ENCODE measurements at regions not wholly inside any gene's neighbourhood (a gene's known extent, or its start where the extent isn't known, plus 50 kb on each side); places are given as distances from the start of the nearest gene placed in this dataset.

DNA sequence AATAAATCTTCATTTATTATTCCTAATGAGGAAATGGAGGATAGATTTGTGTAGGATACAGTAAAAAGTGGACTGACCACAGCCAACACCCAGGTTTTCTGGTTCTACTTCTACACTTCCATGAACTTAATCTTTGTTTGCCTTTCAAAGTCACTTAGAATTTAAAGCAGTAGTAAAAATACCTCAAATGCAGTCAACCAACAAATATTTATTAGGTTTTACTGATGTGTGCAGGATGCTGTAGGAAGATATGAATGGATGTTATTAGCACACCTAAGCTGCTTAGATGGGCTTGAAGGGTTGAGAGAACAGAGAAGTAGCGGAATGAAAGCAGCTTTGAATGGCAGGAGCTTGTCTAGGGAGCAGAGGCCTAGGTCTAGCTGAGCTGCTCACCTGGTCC is 201.1 kb downstream of the PALM2AKAP2 start:
- TF ChIP-seq, protein P1, sequence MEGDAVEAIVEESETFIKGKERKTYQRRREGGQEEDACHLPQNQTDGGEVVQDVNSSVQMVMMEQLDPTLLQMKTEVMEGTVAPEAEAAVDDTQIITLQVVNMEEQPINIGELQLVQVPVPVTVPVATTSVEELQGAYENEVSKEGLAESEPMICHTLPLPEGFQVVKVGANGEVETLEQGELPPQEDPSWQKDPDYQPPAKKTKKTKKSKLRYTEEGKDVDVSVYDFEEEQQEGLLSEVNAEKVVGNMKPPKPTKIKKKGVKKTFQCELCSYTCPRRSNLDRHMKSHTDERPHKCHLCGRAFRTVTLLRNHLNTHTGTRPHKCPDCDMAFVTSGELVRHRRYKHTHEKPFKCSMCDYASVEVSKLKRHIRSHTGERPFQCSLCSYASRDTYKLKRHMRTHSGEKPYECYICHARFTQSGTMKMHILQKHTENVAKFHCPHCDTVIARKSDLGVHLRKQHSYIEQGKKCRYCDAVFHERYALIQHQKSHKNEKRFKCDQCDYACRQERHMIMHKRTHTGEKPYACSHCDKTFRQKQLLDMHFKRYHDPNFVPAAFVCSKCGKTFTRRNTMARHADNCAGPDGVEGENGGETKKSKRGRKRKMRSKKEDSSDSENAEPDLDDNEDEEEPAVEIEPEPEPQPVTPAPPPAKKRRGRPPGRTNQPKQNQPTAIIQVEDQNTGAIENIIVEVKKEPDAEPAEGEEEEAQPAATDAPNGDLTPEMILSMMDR (conservative IDR thresholded peaks at IDR 0.05; ENCODE audit: low read depth, low read length) = no peak
- TF ChIP-seq, protein P2, sequence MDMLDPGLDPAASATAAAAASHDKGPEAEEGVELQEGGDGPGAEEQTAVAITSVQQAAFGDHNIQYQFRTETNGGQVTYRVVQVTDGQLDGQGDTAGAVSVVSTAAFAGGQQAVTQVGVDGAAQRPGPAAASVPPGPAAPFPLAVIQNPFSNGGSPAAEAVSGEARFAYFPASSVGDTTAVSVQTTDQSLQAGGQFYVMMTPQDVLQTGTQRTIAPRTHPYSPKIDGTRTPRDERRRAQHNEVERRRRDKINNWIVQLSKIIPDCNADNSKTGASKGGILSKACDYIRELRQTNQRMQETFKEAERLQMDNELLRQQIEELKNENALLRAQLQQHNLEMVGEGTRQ (IDR thresholded peaks at IDR 0.05; ENCODE audit: low read depth, low read length) = no peak
- TF ChIP-seq POLR2A (IDR thresholded peaks at IDR 0.05; ENCODE audit: low read depth, low read length) (no peak), RFX5 (IDR thresholded peaks at IDR 0.05; ENCODE audit: low read depth, low read length) (no peak), MXI1 (IDR thresholded peaks at IDR 0.05; ENCODE audit: borderline replicate concordance, low read depth, low read length) (no peak), RAD21 (IDR thresholded peaks at IDR 0.05; ENCODE audit: low read length) (no peak), CHD1 (IDR thresholded peaks at IDR 0.05; ENCODE audit: low read depth, low read length) (no peak), CEBPB (IDR thresholded peaks at IDR 0.05; ENCODE audit: low read depth, low read length) (no peak), SMC3 (IDR thresholded peaks at IDR 0.05; ENCODE audit: low read depth, low read length) (no peak)
- TF ChIP-seq, protein P3, sequence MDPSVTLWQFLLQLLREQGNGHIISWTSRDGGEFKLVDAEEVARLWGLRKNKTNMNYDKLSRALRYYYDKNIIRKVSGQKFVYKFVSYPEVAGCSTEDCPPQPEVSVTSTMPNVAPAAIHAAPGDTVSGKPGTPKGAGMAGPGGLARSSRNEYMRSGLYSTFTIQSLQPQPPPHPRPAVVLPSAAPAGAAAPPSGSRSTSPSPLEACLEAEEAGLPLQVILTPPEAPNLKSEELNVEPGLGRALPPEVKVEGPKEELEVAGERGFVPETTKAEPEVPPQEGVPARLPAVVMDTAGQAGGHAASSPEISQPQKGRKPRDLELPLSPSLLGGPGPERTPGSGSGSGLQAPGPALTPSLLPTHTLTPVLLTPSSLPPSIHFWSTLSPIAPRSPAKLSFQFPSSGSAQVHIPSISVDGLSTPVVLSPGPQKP (IDR thresholded peaks at IDR 0.05; ENCODE audit: borderline replicate concordance, low read depth, low read length) = no peak

Data from IMR-90 (cell line).